B cell (primary cell): ENCODE measurements at regions not wholly inside any gene's neighbourhood (a gene's known extent, or its start where the extent isn't known, plus 50 kb on each side); places are given as distances from the start of the nearest gene placed in this dataset.

Experiments used
- CTCF ChIP-seq: fragments of 200-600 bp; IDR thresholded peaks from one replicate; pipeline ENCODE4 v1.8.0; 2022; ENCODE audit warnings: antibody characterized with exemption, mild to moderate bottlenecking
- EZH2 ChIP-seq: IDR thresholded peaks from 2 replicates; pipeline ENCODE4 v1.6.1; 2012; ENCODE audit warnings: borderline replicate concordance, low read depth, mild to moderate bottlenecking, moderate library complexity, low read length; ENCODE audit not compliant: insufficient read depth, poor library complexity, severe bottlenecking

GRCh38 chr3:72571052-72571451 is 277.2 kb downstream of the SHQ1 start:
- TF ChIP-seq CTCF (no peak), EZH2 (no peak)
